WTC11 (cell line): ENCODE measurements at regions not wholly inside any gene's neighbourhood (a gene's known extent, or its start where the extent isn't known, plus 50 kb on each side); places are given as distances from the start of the nearest gene placed in this dataset.

Experiments used
- ATAC-seq: fragments of 200-7000 bp; cut with Tn5 transposase; 2 replicates; pipeline ENCODE4 v1.10.0; 2021; ENCODE audit warnings: mild to moderate bottlenecking, moderate library complexity
- CTCF ChIA-PET: fragments of 300-600 bp; sonication (Branson Sonifier 250); formaldehyde crosslinking; loops from one replicate; lab custom pipeline; 2021; ENCODE audit warnings: antibody characterized with exemption; lab: Charles Lee
- POLR2A ChIA-PET: fragments of 350-600 bp; sonication (Branson Sonifier 250); formaldehyde crosslinking; loops from one replicate; lab custom pipeline; 2021; ENCODE audit warnings: antibody characterized with exemption; lab: Charles Lee
- DNase-seq: peaks from one replicate; pipeline ENCODE4 v3.0.0; 2021; ENCODE audit warnings: low spot score
- H3K27ac Mint-ChIP-seq: 2 replicates; pipeline ENCODE4 v1.8.0; 2021; ENCODE audit warnings: mixed read lengths
- H3K27me3 Mint-ChIP-seq: 2 replicates; pipeline ENCODE4 v1.8.0; 2021; ENCODE audit warnings: low read depth, mild to moderate bottlenecking, moderate library complexity, mixed read lengths
- H3K36me3 Mint-ChIP-seq: 2 replicates; pipeline ENCODE4 v1.8.0; 2021; ENCODE audit warnings: mixed read lengths
- H3K4me1 Mint-ChIP-seq: 2 replicates; pipeline ENCODE4 v1.8.0; 2022; ENCODE audit warnings: mixed read lengths
- H3K4me3 Mint-ChIP-seq: 2 replicates; pipeline ENCODE4 v1.8.0; 2021; ENCODE audit warnings: mild to moderate bottlenecking, moderate library complexity, mixed read lengths
- H3K9me3 Mint-ChIP-seq: 2 replicates; pipeline ENCODE4 v1.8.0; 2021; ENCODE audit warnings: mixed read lengths
- ATF6 ChIP-seq: sonication (generic); formaldehyde crosslinking; IDR thresholded peaks from 2 replicates; pipeline ENCODE4 v1.8.1; 2023; ENCODE audit warnings: mild to moderate bottlenecking, missing genetic modification reagents
- CREM ChIP-seq: sonication (generic); formaldehyde crosslinking; IDR thresholded peaks from 2 replicates; pipeline ENCODE4 v1.8.1; 2022; ENCODE audit warnings: mild to moderate bottlenecking, missing genetic modification reagents, moderate library complexity
- E2F4 ChIP-seq: sonication (generic); formaldehyde crosslinking; IDR thresholded peaks from 2 replicates; pipeline ENCODE4 v1.8.1; 2022; ENCODE audit warnings: low read depth, mild to moderate bottlenecking, moderate library complexity, missing genetic modification reagents, borderline replicate concordance
- FOXP1 ChIP-seq: sonication (generic); formaldehyde crosslinking; IDR thresholded peaks from 2 replicates; pipeline ENCODE4 v1.8.0; 2022; ENCODE audit warnings: missing genetic modification reagents, mild to moderate bottlenecking, moderate library complexity, borderline replicate concordance
- HMGXB4 ChIP-seq: sonication (generic); formaldehyde crosslinking; IDR thresholded peaks from 2 replicates; pipeline ENCODE4 v1.8.1; 2023; ENCODE audit warnings: mild to moderate bottlenecking, moderate library complexity, missing genetic modification reagents
- MLX ChIP-seq: sonication (generic); formaldehyde crosslinking; IDR thresholded peaks from 2 replicates; pipeline ENCODE4 v1.8.1; 2023; ENCODE audit warnings: mild to moderate bottlenecking, missing genetic modification reagents, moderate library complexity
- NFATC4 ChIP-seq: fragments of 250-450 bp; sonication (Bioruptor Pico); IDR thresholded peaks from 2 replicates; pipeline ENCODE4 v1.9.0; 2021; ENCODE audit warnings: mild to moderate bottlenecking
- NFYB ChIP-seq: sonication (generic); formaldehyde crosslinking; conservative IDR thresholded peaks from 2 replicates; pipeline ENCODE4 v1.8.0; 2022; ENCODE audit warnings: low read depth, missing genetic modification reagents
- NR1H2 ChIP-seq: sonication (generic); formaldehyde crosslinking; IDR thresholded peaks from 2 replicates; pipeline ENCODE4 v1.9.0; 2021; ENCODE audit warnings: mild to moderate bottlenecking, moderate library complexity, missing genetic modification reagents
- NR2C2 ChIP-seq: sonication (generic); formaldehyde crosslinking; IDR thresholded peaks from 2 replicates; pipeline ENCODE4 v1.8.0; 2022; ENCODE audit warnings: mild to moderate bottlenecking, missing genetic modification reagents
- PREB ChIP-seq: sonication (generic); formaldehyde crosslinking; IDR thresholded peaks from 2 replicates; pipeline ENCODE4 v1.8.1; 2022; ENCODE audit warnings: mild to moderate bottlenecking, missing genetic modification reagents, moderate library complexity, borderline replicate concordance
- TEAD1 ChIP-seq: sonication (generic); formaldehyde crosslinking; IDR thresholded peaks from 2 replicates; pipeline ENCODE4 v1.8.0; 2022; ENCODE audit warnings: mild to moderate bottlenecking, missing genetic modification reagents
- USF1 ChIP-seq: sonication (generic); formaldehyde crosslinking; IDR thresholded peaks from 2 replicates; pipeline ENCODE4 v1.8.0; 2022; ENCODE audit warnings: mild to moderate bottlenecking, missing genetic modification reagents
- ZBTB21 ChIP-seq: sonication (generic); formaldehyde crosslinking; IDR thresholded peaks from 2 replicates; pipeline ENCODE4 v1.8.1; 2023; ENCODE audit warnings: mild to moderate bottlenecking, missing genetic modification reagents, borderline replicate concordance
- ZBTB43 ChIP-seq: sonication (generic); formaldehyde crosslinking; IDR thresholded peaks from 2 replicates; pipeline ENCODE4 v1.8.1; 2023; ENCODE audit warnings: mild to moderate bottlenecking, missing genetic modification reagents
- ZNF121 ChIP-seq: sonication (generic); formaldehyde crosslinking; IDR thresholded peaks from 2 replicates; pipeline ENCODE4 v1.8.0; 2023; ENCODE audit warnings: missing genetic modification reagents
- ZNF396 ChIP-seq: fragments of 250-450 bp; sonication (Bioruptor Pico); IDR thresholded peaks from 2 replicates; pipeline ENCODE4 v1.8.0; 2021; ENCODE audit warnings: mild to moderate bottlenecking, moderate library complexity, borderline replicate concordance
- ZNF425 ChIP-seq: fragments of 250-450 bp; sonication (Bioruptor Pico); conservative IDR thresholded peaks from 2 replicates; pipeline ENCODE4 v1.9.0; 2021; ENCODE audit warnings: mild to moderate bottlenecking
- ZNF512 ChIP-seq: sonication (generic); formaldehyde crosslinking; IDR thresholded peaks from 2 replicates; pipeline ENCODE4 v1.8.1; 2022; ENCODE audit warnings: missing genetic modification reagents, borderline replicate concordance

GRCh38 chr12:105764216-105764835, 374.4 kb downstream of the NUAK1 start:
- TF ChIP-seq HMGXB4 = no peak
- no peak for TF ChIP-seq NR1H2 (CRISPR knock-in tag)
- TF ChIP-seq NR2C2 (CRISPR knock-in tag) = no peak
- no peak for TF ChIP-seq ZNF425 (CRISPR knock-in tag)
- TF ChIP-seq PREB (CRISPR knock-in tag) = no peak
- TF ChIP-seq ZBTB21 (CRISPR knock-in tag) = no peak
- TF ChIP-seq ZBTB43 = no peak
- no peak for TF ChIP-seq ATF6 (CRISPR knock-in tag)
- no peak for TF ChIP-seq TEAD1 (CRISPR knock-in tag)
- TF ChIP-seq ZNF121 = no peak
- no peak for TF ChIP-seq FOXP1 (CRISPR knock-in tag)
- TF ChIP-seq MLX = no peak
- TF ChIP-seq NFATC4 = no peak
- Mint-ChIP-seq H3K9me3 (peaks cover 9% of the 10 kb centered on the region), H3K27me3 (no peaks in the 10 kb centered on the region), H3K27ac (no peak overlapping the region), H3K4me1 (peaks cover 17% of the 10 kb centered on the region), H3K36me3 (no peaks in the 10 kb centered on the region), H3K4me3 (no peak overlapping the region)
- ChIA-PET POLR2A (no interaction called here), CTCF (interaction anchor here (0.6 kb wide), 1 partner anchor 58 kb away, joined by 3 read pairs; no protein-coding TSS in a partner anchor)
- ATAC-seq (no peak), DNase-seq (no peak)

GRCh38 chr12:105765053-105766014, 373.4 kb downstream of the NUAK1 start:
- Mint-ChIP-seq H3K27ac (no peak overlapping the region), H3K4me1 (peaks cover 25% of the 10 kb centered on the region), H3K36me3 (no peaks in the 10 kb centered on the region), H3K9me3 (peaks cover 5% of the 10 kb centered on the region), H3K4me3 (no peak overlapping the region), H3K27me3 (no peaks in the 10 kb centered on the region)
- ChIA-PET POLR2A (no interaction called here), CTCF (interaction anchor here (0.5 to 0.6 kb wide), 2 partner anchors 59 to 376 kb away, joined by 3 read pairs; no protein-coding TSS in a partner anchor)
- no peak for ATAC-seq
- DNase-seq = no peak
- TF ChIP-seq E2F4 (no peak), ZNF512 (CRISPR knock-in tag) (no peak), CREM (CRISPR knock-in tag) (no peak), ZNF121 (no peak), NFYB (no peak), ZNF396 (no peak), FOXP1 (CRISPR knock-in tag) (no peak), USF1 (no peak)
